SK-N-SH (cell line): ENCODE measurements at regions not wholly inside any gene's neighbourhood (a gene's known extent, or its start where the extent isn't known, plus 50 kb on each side); places are given as distances from the start of the nearest gene placed in this dataset.

Source experiments
- CTCF ChIA-PET: fragments of 300-600, 350-600 bp; formaldehyde crosslinking; extraction: SDS; loops from one replicate; lab custom pipeline; 2021; lab: Yijun Ruan, JAX
- POLR2A ChIA-PET: fragments of 350-600 bp; sonication (Branson Sonifier 250); formaldehyde crosslinking; extraction: SDS; loops from one replicate; lab custom pipeline; 2020; ENCODE audit warnings: antibody characterized with exemption, inconsistent platforms; lab: Yijun Ruan, JAX
- DNase-seq: peaks from one replicate; pipeline ENCODE4 v3.0.0; 2012
- H2AFZ ChIP-seq: fragments of 200-600 bp; sonication (generic); 2 replicates; pipeline ENCODE4 v1.8.1; 2016; ENCODE audit warnings: antibody characterized with exemption, mild to moderate bottlenecking, low read depth
- H3F3A ChIP-seq: fragments of 200-600 bp; sonication (generic); replicated peaks from 2 replicates; pipeline ENCODE3; 2016; ENCODE audit warnings: antibody characterized with exemption, mild to moderate bottlenecking; ENCODE audit not compliant: insufficient read depth
- H3K27ac ChIP-seq, 2 experiments: fragments of 200-500 bp in 1 of 2; fragments of 200-600 bp in 1 of 2; sonication (Bioruptor generic) in 1 of 2; sonication (generic), shearing (Covaris generic) in 1 of 2; 2 replicates each; pipeline versions ENCODE4 v1.5.1 to v1.6.1; 2014 to 2016; ENCODE audit warnings: low read depth in 2 of 2, inconsistent platforms in 1 of 2, low read length in 1 of 2, mild to moderate bottlenecking in 1 of 2, mixed read lengths in 1 of 2
- H3K27me3 ChIP-seq: fragments of 200-600 bp; sonication (generic), shearing (Covaris generic); 2 replicates; pipeline ENCODE4 v1.6.1; 2016; ENCODE audit warnings: mixed run types; ENCODE audit not compliant: insufficient read depth
- H3K36me3 ChIP-seq, 2 experiments: fragments of 200-500 bp in 1 of 2; fragments of 200-600 bp in 1 of 2; sonication (Bioruptor generic) in 1 of 2; sonication (generic) in 1 of 2; replicated peaks in 1 of 2; 2 replicates each; pipeline versions ENCODE3 to v1.5.1; 2014 to 2016; ENCODE audit warnings: low read length in 1 of 2, mild to moderate bottlenecking in 1 of 2; ENCODE audit not compliant: insufficient read depth in 2 of 2, control insufficient read depth in 1 of 2
- H3K4me1 ChIP-seq, 2 experiments: fragments of 200-500 bp in 1 of 2; fragments of 200-600 bp in 1 of 2; sonication (Bioruptor generic) in 1 of 2; sonication (generic), shearing (Covaris generic) in 1 of 2; 2 replicates each; pipeline versions ENCODE4 v1.5.1 to v1.6.1; 2014 to 2016; ENCODE audit warnings: low read depth in 1 of 2, low read length in 1 of 2, mixed run types in 1 of 2; ENCODE audit not compliant: insufficient read depth in 2 of 2, control insufficient read depth in 1 of 2
- H3K4me2 ChIP-seq: fragments of 200-600 bp; sonication (generic), shearing (Covaris generic); 2 replicates; pipeline ENCODE4 v1.6.1; 2017; ENCODE audit warnings: mixed run types
- H3K4me3 ChIP-seq, 2 experiments: fragments of 200-500 bp in 1 of 2; fragments of 200-600 bp in 1 of 2; sonication (Bioruptor generic) in 1 of 2; sonication (generic), shearing (Covaris generic) in 1 of 2; 2 replicates each; pipeline versions ENCODE4 v1.5.1 to v1.8.1; 2014 to 2016; ENCODE audit warnings: low read depth in 2 of 2, inconsistent platforms in 1 of 2, low read length in 1 of 2, mild to moderate bottlenecking in 1 of 2, mixed read lengths in 1 of 2, moderate library complexity in 1 of 2
- H3K79me2 ChIP-seq: fragments of 200-600 bp; sonication (generic); 2 replicates; pipeline ENCODE4 v1.8.1; 2017; ENCODE audit warnings: mild to moderate bottlenecking; ENCODE audit not compliant: insufficient read depth
- H3K9ac ChIP-seq: fragments of 200-600 bp; sonication (generic); 2 replicates; pipeline ENCODE4 v1.6.1; 2017; ENCODE audit warnings: mixed run types
- H3K9me2 ChIP-seq: fragments of 200-600 bp; sonication (generic); 2 replicates; pipeline ENCODE4 v1.6.1; 2017; ENCODE audit warnings: mixed run types
- H3K9me3 ChIP-seq: fragments of 200-600 bp; sonication (generic); 2 replicates; pipeline ENCODE4 v1.6.1; 2017; ENCODE audit warnings: mixed run types, mild to moderate bottlenecking, moderate library complexity
- H4K20me1 ChIP-seq: fragments of 200-600 bp; sonication (generic); 2 replicates; pipeline ENCODE4 v1.6.1; 2017; ENCODE audit warnings: mild to moderate bottlenecking, mixed run types; ENCODE audit not compliant: insufficient read depth
- EP300 ChIP-seq, 2 experiments: IDR thresholded peaks; 2 replicates each; pipeline versions ENCODE4 v1.4.0 to v1.6.1; 2012; ENCODE audit warnings: borderline replicate concordance in 1 of 2, low read depth in 1 of 2, low read length in 1 of 2
- WGBS: methylation state at CpG from one replicate; pipeline ENCODE4 v1.1.6; 2017; ENCODE audit warnings: low lambda C conversion rate; 5-methylcytosine and 5-hydroxymethylcytosine counted together

GRCh38 chr7:81819861-81820260 is 50.0 kb upstream of the HGF start:
- Histone ChIP-seq H3K4me3 (no peak overlapping the region), H3K79me2 (no peaks in the 10 kb centered on the region), H3K27me3 (no peaks in the 10 kb centered on the region), H3F3A (no peaks in the 10 kb centered on the region), H3K4me1 (peaks cover 0 to 23% of the 10 kb centered on the region in 2 experiments; a peak in 2 of 4 replicates), H4K20me1 (no peaks in the 10 kb centered on the region), H3K4me2 (no peak overlapping the region), H3K27ac (no peak overlapping the region; a peak in 1 of 4 replicates), H3K9ac (no peak overlapping the region), H3K9me2 (no peaks in the 10 kb centered on the region; the same call in 1 of the 2 replicates), H3K9me3 (no peaks in the 10 kb centered on the region), H3K36me3 (no peaks in the 10 kb centered on the region), H2AFZ (no peak overlapping the region)
- ChIA-PET POLR2A (no interaction called here), CTCF (interaction anchor here (0.9 kb wide), 1 partner anchor 136 kb away, joined by 3 read pairs; no protein-coding TSS in a partner anchor)
- no peak for TF ChIP-seq EP300 (IDR thresholded peaks at IDR 0.05; ENCODE audit: borderline replicate concordance in 1 of 2, low read depth in 1 of 2, low read length in 1 of 2)
- 73% methylated on average over 1 of the region's 1 CpG for WGBS
- no peak for DNase-seq
